Panc1 (cell line): ENCODE measurements at regions not wholly inside any gene's neighbourhood (a gene's known extent, or its start where the extent isn't known, plus 50 kb on each side); places are given as distances from the start of the nearest gene placed in this dataset.

Source experiments
- POLR2AphosphoS5 ChIP-seq: IDR thresholded peaks from 2 replicates; pipeline ENCODE4 v1.6.1; 2012; ENCODE audit warnings: mild to moderate bottlenecking, low read depth, low read length, moderate library complexity
- TF ChIP-seq, protein P1 (sequence below): fragments of 450-650 bp; IDR thresholded peaks from 2 replicates; pipeline ENCODE4 v1.5.1; 2017; ENCODE audit warnings: mild to moderate bottlenecking

DNA sequence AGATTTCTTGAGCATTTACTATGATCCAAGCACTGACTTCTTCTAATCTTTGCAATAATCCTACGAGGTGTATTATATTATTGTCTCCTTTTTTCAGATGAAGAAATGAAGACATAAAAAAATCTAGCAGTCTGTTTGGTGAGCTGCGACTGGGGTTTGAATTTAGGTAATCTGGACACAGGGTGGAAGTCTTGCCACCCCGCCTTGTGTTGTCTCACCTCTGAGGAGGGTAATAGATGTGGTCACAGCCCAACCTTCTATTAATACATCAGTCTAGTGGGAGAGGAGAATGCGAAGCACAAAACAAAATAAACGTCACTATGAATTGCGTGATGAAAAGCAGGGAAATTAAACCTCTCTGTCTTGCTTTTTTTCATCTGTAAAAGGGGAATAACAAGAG lies 993.9 kb downstream of the VRK1 start:
- TF ChIP-seq, protein P1, sequence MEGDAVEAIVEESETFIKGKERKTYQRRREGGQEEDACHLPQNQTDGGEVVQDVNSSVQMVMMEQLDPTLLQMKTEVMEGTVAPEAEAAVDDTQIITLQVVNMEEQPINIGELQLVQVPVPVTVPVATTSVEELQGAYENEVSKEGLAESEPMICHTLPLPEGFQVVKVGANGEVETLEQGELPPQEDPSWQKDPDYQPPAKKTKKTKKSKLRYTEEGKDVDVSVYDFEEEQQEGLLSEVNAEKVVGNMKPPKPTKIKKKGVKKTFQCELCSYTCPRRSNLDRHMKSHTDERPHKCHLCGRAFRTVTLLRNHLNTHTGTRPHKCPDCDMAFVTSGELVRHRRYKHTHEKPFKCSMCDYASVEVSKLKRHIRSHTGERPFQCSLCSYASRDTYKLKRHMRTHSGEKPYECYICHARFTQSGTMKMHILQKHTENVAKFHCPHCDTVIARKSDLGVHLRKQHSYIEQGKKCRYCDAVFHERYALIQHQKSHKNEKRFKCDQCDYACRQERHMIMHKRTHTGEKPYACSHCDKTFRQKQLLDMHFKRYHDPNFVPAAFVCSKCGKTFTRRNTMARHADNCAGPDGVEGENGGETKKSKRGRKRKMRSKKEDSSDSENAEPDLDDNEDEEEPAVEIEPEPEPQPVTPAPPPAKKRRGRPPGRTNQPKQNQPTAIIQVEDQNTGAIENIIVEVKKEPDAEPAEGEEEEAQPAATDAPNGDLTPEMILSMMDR, result no peak
- no peak for TF ChIP-seq POLR2AphosphoS5
